Erythroblast (primary cell): ENCODE measurements at regions not wholly inside any gene's neighbourhood (a gene's known extent, or its start where the extent isn't known, plus 50 kb on each side); places are given as distances from the start of the nearest gene placed in this dataset.

Experiments
- GATA1 ChIP-seq: IDR thresholded peaks from 2 replicates; pipeline ENCODE4 v1.6.1; 2011; ENCODE audit warnings: low read depth, mild to moderate bottlenecking, control low read depth, low read length, moderate library complexity
- POLR2A ChIP-seq: IDR thresholded peaks from 2 replicates; pipeline ENCODE4 v1.6.1; 2011; ENCODE audit warnings: mild to moderate bottlenecking, low read length

- TF ChIP-seq POLR2A: no peak
- no peak for TF ChIP-seq GATA1
Measured at GRCh38 chr13:50277127-50277526, 261.9 kb downstream of the KCNRG start.
